Tibial artery (tissue), 4 donors: ENCODE measurements at regions not wholly inside any gene's neighbourhood (a gene's known extent, or its start where the extent isn't known, plus 50 kb on each side); places are given as distances from the start of the nearest gene placed in this dataset.

Experiments
- DNase-seq, 2 donors: peaks; one replicate each; pipeline ENCODE4 v3.0.0-alpha.2; 2019
- H3K27ac ChIP-seq, 2 donors: fragments of 200-600 bp; sonication (generic) in 1 of 2; 1 replicate in 1 of 2; 2 replicates in 1 of 2; pipeline ENCODE4 v1.5.1; 2018 to 2019; ENCODE audit warnings: mild to moderate bottlenecking in 1 of 2
- H3K27me3 ChIP-seq, 2 donors: fragments of 200-600 bp; sonication (generic) in 1 of 2; one replicate each; pipeline versions ENCODE4 v1.5.1 to v1.6.0; 2016 to 2019
- H3K36me3 ChIP-seq, 3 donors: fragments of 200-600 bp; sonication (generic) in 2 of 3; one replicate each; pipeline ENCODE4 v1.5.1; 2016 to 2019; ENCODE audit warnings: mild to moderate bottlenecking in 2 of 3
- H3K4me1 ChIP-seq, 4 donors: fragments of 200-600 bp; sonication (generic) in 2 of 4; 1 replicate in 3 of 4; 2 replicates in 1 of 4; pipeline ENCODE4 v1.5.1; 2016 to 2019
- H3K4me3 ChIP-seq, 2 donors: fragments of 200-600 bp; sonication (generic) in 1 of 2; 1 replicate in 1 of 2; 2 replicates in 1 of 2; pipeline ENCODE4 v1.5.1; 2018 to 2019; ENCODE audit warnings: mild to moderate bottlenecking in 2 of 2
- H3K9me3 ChIP-seq, 3 donors: fragments of 200-600 bp; sonication (generic) in 1 of 3; one replicate each; pipeline ENCODE4 v1.5.1; 2016 to 2019
- intact Hi-C: fragments of 100-400 bp; cut with DNase I; formaldehyde crosslinking; loops from one replicate; pipeline ENCODE4 v1.15.0; 2023; ENCODE audit warnings: low total_unique reads
- TF ChIP-seq, protein P1 (sequence below), 2 experiments: fragments of 200-600 bp in 1 of 2; fragments of 450-650 bp in 1 of 2; IDR thresholded peaks; one replicate each; pipeline ENCODE4 v1.5.1; 2017 to 2019; ENCODE audit warnings: antibody characterized with exemption in 2 of 2, mild to moderate bottlenecking in 1 of 2, moderate library complexity in 1 of 2

DNA sequence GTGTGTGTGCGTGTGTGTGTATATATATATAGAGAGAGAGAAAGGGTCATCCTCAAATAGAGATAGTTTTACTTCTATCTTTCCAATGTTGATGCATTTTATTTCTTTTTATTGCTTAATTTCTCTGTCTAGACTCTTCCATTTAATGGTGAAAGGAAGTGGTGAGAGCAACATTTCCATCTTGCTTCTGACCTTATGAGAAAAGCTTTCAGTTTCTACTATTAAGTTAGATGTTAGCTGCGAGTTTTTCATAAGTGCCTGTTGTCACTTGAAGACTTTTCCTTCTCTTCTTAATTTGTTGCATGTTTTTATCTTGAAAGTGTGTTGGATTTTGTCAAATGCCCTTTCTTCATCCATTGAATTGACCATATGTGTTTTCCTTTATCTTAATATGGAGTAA is 304.4 kb upstream of the FAR2 start:
- Histone ChIP-seq H3K4me3 (no peak overlapping the region), H3K36me3 (no peaks in the 10 kb centered on the region), H3K27me3 (no peaks in the 10 kb centered on the region), H3K27ac (no peak overlapping the region), H3K4me1 (no peaks in the 10 kb centered on the region), H3K9me3 (no peaks in the 10 kb centered on the region)
- intact Hi-C loops, result no loop called here
- TF ChIP-seq, protein P1, sequence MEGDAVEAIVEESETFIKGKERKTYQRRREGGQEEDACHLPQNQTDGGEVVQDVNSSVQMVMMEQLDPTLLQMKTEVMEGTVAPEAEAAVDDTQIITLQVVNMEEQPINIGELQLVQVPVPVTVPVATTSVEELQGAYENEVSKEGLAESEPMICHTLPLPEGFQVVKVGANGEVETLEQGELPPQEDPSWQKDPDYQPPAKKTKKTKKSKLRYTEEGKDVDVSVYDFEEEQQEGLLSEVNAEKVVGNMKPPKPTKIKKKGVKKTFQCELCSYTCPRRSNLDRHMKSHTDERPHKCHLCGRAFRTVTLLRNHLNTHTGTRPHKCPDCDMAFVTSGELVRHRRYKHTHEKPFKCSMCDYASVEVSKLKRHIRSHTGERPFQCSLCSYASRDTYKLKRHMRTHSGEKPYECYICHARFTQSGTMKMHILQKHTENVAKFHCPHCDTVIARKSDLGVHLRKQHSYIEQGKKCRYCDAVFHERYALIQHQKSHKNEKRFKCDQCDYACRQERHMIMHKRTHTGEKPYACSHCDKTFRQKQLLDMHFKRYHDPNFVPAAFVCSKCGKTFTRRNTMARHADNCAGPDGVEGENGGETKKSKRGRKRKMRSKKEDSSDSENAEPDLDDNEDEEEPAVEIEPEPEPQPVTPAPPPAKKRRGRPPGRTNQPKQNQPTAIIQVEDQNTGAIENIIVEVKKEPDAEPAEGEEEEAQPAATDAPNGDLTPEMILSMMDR (IDR thresholded peaks at IDR 0.05), result no peak
- DNase-seq, result no peak

DNA sequence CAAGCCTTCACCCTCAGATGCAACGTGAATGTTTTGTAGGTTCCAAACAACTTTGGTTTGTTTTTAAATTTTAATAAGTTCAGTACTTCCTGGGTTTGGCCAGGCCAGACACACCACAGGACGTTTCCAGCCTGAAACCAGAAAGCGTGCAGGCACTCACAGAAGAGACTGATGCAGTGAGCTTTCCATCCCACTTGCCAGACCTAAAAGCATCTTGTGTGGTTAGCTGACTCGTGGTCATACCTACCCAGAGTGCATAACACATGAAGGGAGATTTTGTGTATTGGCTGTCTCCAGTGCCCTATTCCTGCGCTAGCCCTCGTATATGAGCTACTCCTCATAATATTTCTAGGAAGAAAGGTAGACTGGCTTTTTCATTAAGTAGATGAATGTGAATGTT is 297.3 kb upstream of the FAR2 start:
- H3K4me3 ChIP-seq, result no peak overlapping the region
- H3K9me3 ChIP-seq, result no peaks in the 10 kb centered on the region
- H3K36me3 ChIP-seq, result no peaks in the 10 kb centered on the region
- TF ChIP-seq, protein P1 (IDR thresholded peaks at IDR 0.05), result no peak
- intact Hi-C loops, result no loop called here
- H3K27ac ChIP-seq, result no peak overlapping the region
- H3K27me3 ChIP-seq, result no peaks in the 10 kb centered on the region
- no peaks in the 10 kb centered on the region for H3K4me1 ChIP-seq
- no peak for DNase-seq

DNA sequence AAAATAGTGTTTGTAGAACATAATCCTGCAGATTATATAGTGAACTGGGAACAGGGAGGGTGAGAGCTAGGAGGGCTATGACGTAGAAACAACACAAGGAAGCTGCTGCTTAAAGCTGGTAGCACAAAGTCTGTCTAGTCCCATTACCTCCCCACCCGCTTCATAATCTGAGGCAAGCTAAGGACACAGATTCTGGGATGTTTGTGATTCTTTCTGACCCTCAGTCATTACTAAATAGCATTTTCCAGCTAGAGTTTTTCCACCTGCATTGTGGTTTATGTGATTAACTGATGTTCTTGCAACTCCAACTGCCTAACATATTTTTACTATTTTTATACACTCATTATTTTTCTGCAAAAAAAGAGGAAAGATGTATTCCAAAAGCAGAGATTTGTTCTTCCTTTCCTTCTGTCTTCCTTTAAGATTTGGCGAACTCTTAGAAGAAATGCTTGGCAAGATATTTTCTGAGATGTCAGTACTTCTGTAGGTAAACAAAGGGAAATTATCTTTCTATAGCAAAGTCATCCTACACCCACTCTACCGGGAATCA is 293.2 kb upstream of the FAR2 start:
- TF ChIP-seq, protein P1 (IDR thresholded peaks at IDR 0.05), result no peak
- Histone ChIP-seq H3K9me3 (no peaks in the 10 kb centered on the region), H3K36me3 (no peaks in the 10 kb centered on the region), H3K4me1 (no peaks in the 10 kb centered on the region), H3K27ac (no peak overlapping the region), H3K27me3 (no peaks in the 10 kb centered on the region), H3K4me3 (no peak overlapping the region)
- DNase-seq, result no peak
- intact Hi-C loops, result no loop called here

DNA sequence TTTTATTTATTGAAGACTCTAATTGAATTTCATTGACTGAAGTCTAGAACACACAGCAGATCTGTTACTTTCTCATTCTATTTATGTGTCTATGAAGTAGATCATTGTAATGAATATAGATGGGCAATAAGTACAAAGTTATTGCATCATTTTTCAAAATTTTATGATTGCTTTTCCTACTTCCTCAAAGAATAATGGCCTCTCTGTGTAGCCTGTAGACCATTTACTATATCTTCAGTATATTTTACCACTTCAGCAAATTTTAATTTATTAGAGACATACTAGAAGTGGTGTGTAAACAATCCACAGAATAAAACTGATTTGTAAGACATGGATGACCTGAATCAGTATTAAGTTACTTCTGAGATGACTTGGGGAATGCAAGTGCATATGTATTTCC is 291.7 kb upstream of the FAR2 start:
- TF ChIP-seq, protein P1 (IDR thresholded peaks at IDR 0.05), result no peak
- no peaks in the 10 kb centered on the region for H3K4me1 ChIP-seq
- no peaks in the 10 kb centered on the region for H3K27me3 ChIP-seq
- no peak overlapping the region for H3K4me3 ChIP-seq
- no peak overlapping the region for H3K27ac ChIP-seq
- no peaks in the 10 kb centered on the region for H3K36me3 ChIP-seq
- no peak for DNase-seq
- intact Hi-C loops, result no loop called here
- H3K9me3 ChIP-seq, result no peaks in the 10 kb centered on the region

DNA sequence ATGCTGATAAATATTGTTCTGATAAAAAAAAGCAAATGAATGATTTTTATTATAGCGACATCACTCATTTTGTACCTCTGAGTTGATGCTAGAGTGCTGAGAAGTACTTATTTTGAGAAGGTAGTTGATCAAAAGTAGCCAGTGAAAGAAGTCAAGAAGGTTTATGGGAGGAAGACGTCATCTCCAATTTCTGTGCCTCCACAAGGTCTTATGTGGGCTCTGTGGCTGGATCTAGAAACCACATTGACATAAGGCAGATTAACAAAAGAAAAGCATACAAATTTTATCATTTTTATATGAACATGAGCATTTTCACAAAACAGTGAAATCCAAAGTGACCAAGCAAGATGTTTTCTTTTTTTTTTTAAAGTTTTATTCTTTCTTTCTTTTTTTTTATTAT is 289.5 kb upstream of the FAR2 start:
- Histone ChIP-seq H3K4me1 (no peaks in the 10 kb centered on the region), H3K4me3 (no peak overlapping the region), H3K36me3 (no peaks in the 10 kb centered on the region), H3K9me3 (no peaks in the 10 kb centered on the region), H3K27ac (no peak overlapping the region), H3K27me3 (no peaks in the 10 kb centered on the region)
- DNase-seq, result no peak
- TF ChIP-seq, protein P1 (IDR thresholded peaks at IDR 0.05), result no peak
- intact Hi-C loops, result no loop called here

DNA sequence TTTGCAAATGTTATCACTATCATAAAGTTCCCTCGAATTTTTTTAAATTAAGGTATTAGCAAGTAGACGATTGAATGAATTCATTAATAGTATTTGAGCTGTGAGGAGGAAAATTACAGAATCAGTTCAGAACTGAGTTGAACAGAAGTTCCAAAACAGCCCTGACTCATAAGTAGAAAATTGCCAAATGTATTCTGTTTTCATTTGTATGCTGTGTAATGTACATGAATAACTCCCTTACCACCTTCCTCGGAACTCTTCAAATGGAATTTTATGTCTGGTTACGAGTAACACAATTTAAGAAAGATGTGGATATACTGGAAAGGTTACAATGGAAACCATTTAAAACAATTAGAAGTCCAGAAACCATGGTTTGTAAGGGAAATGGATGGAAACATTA is 283.3 kb upstream of the FAR2 start:
- H3K4me3 ChIP-seq, result no peak overlapping the region
- H3K9me3 ChIP-seq, result no peaks in the 10 kb centered on the region
- TF ChIP-seq, protein P1 (IDR thresholded peaks at IDR 0.05), result no peak
- H3K27me3 ChIP-seq, result no peaks in the 10 kb centered on the region
- H3K4me1 ChIP-seq, result no peaks in the 10 kb centered on the region
- no peak overlapping the region for H3K27ac ChIP-seq
- intact Hi-C loops, result no loop called here
- DNase-seq, result no peak
- no peaks in the 10 kb centered on the region for H3K36me3 ChIP-seq
